ENCODE measurements at regions not wholly inside any gene's neighbourhood (a gene's known extent, or its start where the extent isn't known, plus 50 kb on each side); places are given as distances from the start of the nearest gene placed in this dataset.

- TF ChIP-seq CTCF (conservative IDR thresholded peaks at IDR 0.05; ENCODE audit: low read depth in 2 of 2) (no peak), POLR2AphosphoS5 (IDR thresholded peaks at IDR 0.05; ENCODE audit: low read depth) (no peak)
These were observed 214.4 kb downstream of the UTP18 start (continued) for GRCh38 chr17:51474764-51475163.

GRCh38 chr17:51475730-51476129 is 215.4 kb downstream of the UTP18 start:
- Mint-ChIP-seq H3K36me3 (ENCODE audit: low read depth) (no peaks in the 10 kb centered on the region), H3K27me3 (ENCODE audit: insufficient read depth, low read depth, poor library complexity) (no peaks in the 10 kb centered on the region), H3K27ac (no peak overlapping the region), H3K4me1 (peaks cover 17% of the 10 kb centered on the region), H3K4me3 (no peak overlapping the region), H3K9me3 (no peaks in the 10 kb centered on the region)
- ATAC-seq (no peak), DNase-seq (ENCODE audit: low spot score) (no peak)
- Histone ChIP-seq H3K4me2 (no peak overlapping the region), H3K36me3 (ENCODE audit: insufficient read depth) (no peaks in the 10 kb centered on the region), H3F3A (replicated peaks; ENCODE audit: low read depth) (no peaks in the 10 kb centered on the region), H2AFZ (no peak overlapping the region), H3K27ac (ENCODE audit: low read depth) (no peak overlapping the region), H3K27me3 (ENCODE audit: insufficient read depth) (no peaks in the 10 kb centered on the region), H3K4me3 (no peak overlapping the region), H4K20me1 (replicated peaks; ENCODE audit: insufficient read depth) (no peaks in the 10 kb centered on the region), H3K4me1 (ENCODE audit: insufficient read depth) (peaks cover 21% of the 10 kb centered on the region), H3K9me2 (ENCODE audit: insufficient read depth) (no peaks in the 10 kb centered on the region), H3K79me2 (replicated peaks; ENCODE audit: insufficient read depth) (no peaks in the 10 kb centered on the region)
- TF ChIP-seq STAT1 (IDR thresholded peaks at IDR 0.05; ENCODE audit: unreplicated experiment) (no peak), ETS1 (IDR thresholded peaks at IDR 0.05) (no peak), POLR2AphosphoS5 (IDR thresholded peaks at IDR 0.05; ENCODE audit: low read depth) (no peak), ZNF114 (CRISPR knock-in tag; IDR thresholded peaks at IDR 0.05) (no peak), NANOG (IDR thresholded peaks at IDR 0.05; ENCODE audit: borderline replicate concordance) (no peak), REST (IDR thresholded peaks at IDR 0.05; ENCODE audit: unreplicated experiment) (no peak), ZNF331 (CRISPR knock-in tag; IDR thresholded peaks at IDR 0.05; ENCODE audit: low read depth) (no peak), CTCF (conservative IDR thresholded peaks at IDR 0.05; ENCODE audit: low read depth in 2 of 2) (no peak), JUNB (IDR thresholded peaks at IDR 0.05; ENCODE audit: unreplicated experiment) (no peak), ZNF462 (CRISPR knock-in tag; IDR thresholded peaks at IDR 0.05) (no peak), EZH2 (IDR thresholded peaks at IDR 0.05; ENCODE audit: low read depth, unreplicated experiment) (no peak)
